ENCODE measurements at regions not wholly inside any gene's neighbourhood (a gene's known extent, or its start where the extent isn't known, plus 50 kb on each side); places are given as distances from the start of the nearest gene placed in this dataset.

DNA sequence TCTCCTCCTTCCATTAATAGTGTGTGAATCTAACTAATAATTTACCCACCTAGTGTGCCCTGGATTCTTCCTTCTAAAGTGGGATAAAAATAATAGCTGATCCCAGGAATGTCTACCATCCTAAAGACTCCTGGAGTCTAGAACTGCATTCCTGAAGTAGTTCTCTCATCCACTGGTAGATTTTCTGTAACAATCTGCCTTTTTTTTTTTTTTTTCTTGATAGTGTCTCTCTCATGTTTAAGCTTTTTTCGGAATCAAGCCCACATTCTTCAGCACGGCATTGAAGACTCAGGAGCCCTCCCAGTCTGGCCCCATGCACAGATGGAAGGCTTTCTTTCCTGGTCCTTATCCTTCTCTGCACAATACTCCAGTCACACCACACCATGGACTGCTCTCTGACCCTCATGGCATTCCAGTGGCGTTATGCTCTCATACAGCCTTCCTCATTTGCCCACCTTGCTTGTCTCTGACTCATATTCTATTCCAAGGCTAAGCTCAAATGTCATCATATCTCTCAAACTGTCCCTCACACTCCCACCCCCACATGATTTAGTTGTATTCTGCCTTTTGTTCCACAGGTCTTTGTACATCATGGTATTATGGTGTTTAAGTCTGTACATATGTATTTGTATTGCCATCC lies 68.7 kb upstream of the FRY start:
- no peak for DNase-seq (ENCODE audit: low read depth)

DNA sequence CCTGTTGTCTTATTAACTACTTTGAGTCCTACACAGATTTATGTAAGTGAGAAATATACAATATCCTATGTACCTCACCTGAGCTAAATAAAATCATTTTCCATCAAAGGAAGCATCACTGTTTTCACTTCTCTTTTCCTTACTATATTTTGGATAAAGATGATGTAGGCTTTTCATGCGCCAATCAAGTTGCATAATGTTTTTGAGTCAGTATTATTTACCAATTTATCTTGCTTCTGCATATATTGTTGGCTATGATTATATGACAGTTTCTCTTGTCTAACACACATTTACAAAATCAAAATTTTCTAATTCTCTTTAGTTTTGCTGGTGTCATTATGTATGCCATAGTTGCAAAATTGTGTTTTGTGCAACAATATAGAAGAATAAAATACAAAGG lies 67.9 kb upstream of the FRY start:
- no peak for DNase-seq (ENCODE audit: low read depth)

DNA sequence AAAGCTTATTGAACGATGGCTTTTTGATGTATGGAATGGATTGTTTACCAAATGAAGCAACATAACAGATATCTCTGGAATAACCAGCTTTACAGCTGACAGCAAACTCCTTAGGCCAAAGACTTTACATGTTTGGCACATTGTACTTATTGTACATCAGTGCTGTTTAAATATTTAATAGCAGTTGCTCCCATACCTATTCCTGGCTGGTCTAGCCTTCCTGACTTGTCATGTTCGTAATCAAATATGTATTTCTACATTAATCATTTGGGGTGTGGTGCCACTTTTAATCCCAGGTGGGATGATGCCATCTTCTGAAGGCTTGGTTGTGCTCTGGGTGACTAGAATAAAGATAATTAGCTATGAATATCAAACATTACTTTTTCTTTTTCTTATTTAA lies 67.4 kb upstream of the FRY start:
- DNase-seq (ENCODE audit: low read depth): no peak

DNA sequence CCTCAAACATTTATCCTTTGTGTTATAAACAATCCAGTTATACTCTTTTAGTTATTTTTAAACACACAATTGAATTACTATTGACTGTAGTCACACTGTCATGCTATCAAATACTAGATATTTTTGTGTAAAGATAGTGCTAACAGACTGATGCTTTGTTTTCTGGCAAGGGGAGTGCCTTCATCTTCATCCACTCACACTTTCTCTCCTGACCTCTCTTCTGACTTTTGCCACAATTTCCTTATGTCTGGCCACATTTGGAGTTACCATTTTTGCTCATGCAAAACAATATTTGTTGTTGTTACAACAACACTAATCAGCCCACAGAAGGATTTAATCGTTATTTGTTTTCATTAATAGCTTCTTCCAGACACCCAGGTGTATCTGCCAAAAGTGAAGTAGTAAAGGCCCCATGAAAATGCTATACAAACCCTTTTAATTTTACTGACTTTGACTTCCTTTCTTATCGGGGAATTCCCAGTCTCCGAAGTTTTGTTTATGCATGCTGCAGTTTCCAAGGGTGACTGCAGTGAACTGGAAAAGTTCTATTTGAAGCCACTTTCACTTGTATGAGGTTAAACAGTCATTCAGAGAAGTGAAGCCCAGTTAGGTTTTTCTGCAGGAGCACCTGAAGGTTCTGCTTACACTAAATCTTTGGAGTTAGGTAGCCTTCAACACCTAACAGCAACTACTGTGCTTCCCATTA lies 66.1 kb upstream of the FRY start:
- no peak for DNase-seq (ENCODE audit: low read depth)

DNA sequence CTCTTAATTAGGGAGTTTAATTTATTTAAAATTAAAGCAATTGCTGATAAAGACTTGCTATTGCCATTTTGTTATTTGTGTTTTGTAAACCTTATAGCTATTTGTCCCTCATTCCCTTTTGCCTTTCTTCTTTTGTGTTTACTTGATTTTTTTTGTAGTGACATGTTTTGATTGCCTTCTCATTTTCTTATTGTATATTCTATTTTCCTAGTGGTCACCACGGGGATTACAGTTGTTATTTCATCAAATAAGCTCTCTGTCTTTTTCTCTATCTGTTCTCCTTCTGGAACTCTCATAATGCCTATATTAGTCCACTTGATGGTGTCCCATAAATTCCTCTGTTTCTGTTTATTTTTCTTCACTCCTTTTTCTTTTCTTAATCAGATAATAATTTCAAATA lies 64.4 kb upstream of the FRY start:
- no peak for DNase-seq (ENCODE audit: low read depth)

DNA sequence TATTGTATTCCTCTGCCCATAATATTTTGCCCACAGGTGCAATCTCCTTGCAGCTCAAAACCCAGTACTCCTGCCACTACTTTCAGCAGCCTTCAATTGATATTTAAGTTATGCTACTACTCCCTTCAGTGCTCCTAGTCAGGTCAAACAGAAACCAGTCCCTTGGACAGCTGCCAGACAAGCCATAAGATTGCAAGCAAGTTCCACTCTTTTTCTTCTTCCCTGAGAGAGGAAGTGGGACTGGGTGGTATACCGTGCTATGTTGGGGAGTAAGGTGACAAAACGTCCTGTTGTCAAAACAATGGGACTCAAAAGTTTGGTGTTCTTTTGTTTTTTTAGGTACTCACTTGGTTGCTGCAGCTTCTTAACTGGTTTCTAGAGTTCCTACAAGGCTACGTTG lies 63.1 kb upstream of the FRY start:
- DNase-seq (ENCODE audit: low read depth): no peak

DNA sequence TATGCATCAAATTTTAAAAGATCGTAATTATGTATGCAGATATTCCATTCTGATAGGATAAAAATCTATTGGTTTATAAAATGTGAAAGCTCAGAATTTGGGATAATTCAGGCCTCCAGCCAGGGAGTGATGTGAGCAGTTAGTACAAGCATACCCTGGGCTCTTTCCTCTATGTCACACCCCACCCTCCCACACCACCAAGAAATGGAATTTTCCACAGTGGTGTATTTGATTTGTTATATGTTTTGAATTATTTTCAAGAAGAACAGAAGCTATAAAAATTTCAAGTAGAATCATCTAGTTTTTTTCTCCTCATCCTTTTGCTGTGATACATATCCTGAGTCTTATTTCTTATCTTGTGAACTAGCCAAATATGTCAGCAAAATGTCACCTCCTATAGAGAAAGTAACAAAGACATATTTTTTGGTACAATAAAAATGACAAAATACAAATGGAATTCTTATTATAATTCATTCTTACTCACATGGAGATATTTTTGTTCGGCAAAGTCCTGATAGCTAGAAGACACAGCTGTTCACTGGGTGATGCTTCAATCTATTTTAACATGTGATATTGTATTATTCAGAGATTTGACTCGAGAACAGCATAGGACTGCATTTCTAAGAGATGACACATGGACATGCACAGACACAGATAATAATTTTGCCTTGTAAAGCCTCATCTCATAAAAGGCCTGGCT lies 61.2 kb upstream of the FRY start:
- no peak for DNase-seq (ENCODE audit: low read depth)

DNA sequence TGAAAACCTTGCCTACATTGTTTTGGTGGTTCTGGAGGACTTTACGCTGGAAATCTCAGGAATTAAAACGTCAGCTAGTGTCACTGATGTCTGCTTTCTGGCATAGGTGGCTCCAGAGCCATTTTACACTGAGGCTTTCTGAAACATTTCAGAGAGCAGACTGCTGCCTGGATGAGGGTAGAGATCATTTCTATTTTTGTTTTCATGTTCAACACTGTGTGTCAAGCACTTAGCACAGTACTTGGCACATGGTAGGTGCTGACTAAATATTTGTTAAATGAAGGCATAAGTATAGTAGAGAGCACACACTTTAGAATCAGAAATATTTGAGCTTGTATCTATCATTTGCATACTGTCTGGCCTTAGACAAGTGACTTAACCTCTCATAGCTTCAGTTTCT lies 59.1 kb upstream of the FRY start:
- DNase-seq (ENCODE audit: low read depth): no peak

DNA sequence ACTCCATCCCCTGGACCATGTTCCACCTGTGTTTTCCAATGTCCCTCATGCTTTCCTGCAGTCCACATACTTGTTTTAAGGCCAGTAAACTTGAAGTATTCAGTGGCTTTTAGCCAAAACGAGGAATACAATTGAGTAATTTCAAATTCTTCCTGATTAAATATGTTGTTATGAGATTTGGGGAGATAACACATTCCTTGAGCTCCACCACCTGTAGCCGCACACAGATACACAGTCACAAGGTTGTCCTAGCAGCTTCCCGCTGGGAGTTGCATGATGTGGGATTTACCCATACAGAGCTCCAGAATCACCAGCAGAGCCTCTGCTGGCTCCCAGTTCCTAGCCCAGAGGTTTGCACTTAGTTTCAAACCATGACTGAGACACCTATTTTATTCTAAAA lies 53.6 kb upstream of the FRY start:
- DNase-seq (ENCODE audit: low read depth): no peak

DNA sequence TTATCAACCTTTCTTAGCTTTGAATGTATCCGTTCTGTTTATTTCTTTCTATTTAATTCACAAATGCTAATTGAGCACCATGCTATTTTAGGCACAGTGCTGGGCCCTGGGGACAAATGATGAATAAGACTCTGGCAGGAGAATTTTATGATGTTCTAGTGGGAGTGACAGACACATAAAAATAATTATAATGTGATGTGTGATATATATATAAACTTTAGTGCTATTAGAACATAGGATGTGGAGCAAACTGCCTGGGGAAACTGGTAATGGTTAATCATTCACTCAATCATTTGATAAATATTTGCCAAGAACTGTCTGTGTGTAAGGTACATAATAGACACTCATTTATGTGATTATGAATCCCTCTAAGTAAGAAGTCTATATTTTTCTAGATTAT lies 50.7 kb upstream of the FRY start:
- DNase-seq (ENCODE audit: low read depth): no peak
